Chondrocyte (in vitro differentiated cells): ENCODE measurements at regions not wholly inside any gene's neighbourhood (a gene's known extent, or its start where the extent isn't known, plus 50 kb on each side); places are given as distances from the start of the nearest gene placed in this dataset.

ENCODE experiments used
- DNase-seq: peaks from one replicate; pipeline ENCODE4 v3.0.0; 2021; ENCODE audit warnings: mixed read lengths, low spot score
- H3K27ac Mint-ChIP-seq: one replicate; pipeline ENCODE4 v1.8.0; 2021; ENCODE audit warnings: mild to moderate bottlenecking, moderate library complexity, mixed read lengths; ENCODE audit not compliant: unreplicated experiment
- H3K27me3 Mint-ChIP-seq: 2 replicates; pipeline ENCODE4 v1.8.0; 2021; ENCODE audit warnings: low read depth, mixed read lengths
- H3K36me3 Mint-ChIP-seq: 2 replicates; pipeline ENCODE4 v1.8.0; 2021; ENCODE audit warnings: low read depth, mixed read lengths
- H3K4me1 Mint-ChIP-seq: 2 replicates; pipeline ENCODE4 v1.8.0; 2021; ENCODE audit warnings: low read depth, mild to moderate bottlenecking, mixed read lengths
- H3K4me3 Mint-ChIP-seq: one replicate; pipeline ENCODE4 v1.8.0; 2021; ENCODE audit warnings: mild to moderate bottlenecking, moderate library complexity, mixed read lengths; ENCODE audit not compliant: unreplicated experiment
- H3K9me3 Mint-ChIP-seq: 2 replicates; pipeline ENCODE4 v1.8.0; 2021; ENCODE audit warnings: low read depth, mixed read lengths
- TF ChIP-seq, protein P1 (sequence below): fragments of 200-600 bp; sonication (generic); IDR thresholded peaks from 2 replicates; pipeline ENCODE4 v1.5.0; 2021; ENCODE audit warnings: antibody characterized with exemption, mild to moderate bottlenecking, moderate library complexity

DNA sequence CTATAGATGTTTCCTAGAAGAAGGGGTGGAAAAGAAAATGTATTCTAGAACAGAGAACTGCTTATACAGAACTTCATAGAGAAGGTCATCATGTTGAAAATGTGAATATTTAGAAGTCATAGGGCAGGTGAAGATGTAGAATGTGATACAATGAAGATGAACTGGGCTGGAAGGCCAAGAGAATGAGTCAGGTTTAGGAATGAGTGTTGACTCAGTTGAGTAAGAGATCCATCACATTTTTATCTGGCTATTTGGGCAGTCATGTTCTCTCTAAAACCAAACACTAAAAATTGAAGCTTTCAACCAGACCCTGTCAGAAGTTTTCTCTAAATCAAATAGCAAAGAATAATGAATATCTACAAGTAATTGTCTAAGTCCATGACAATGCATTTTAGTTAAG lies 660.5 kb downstream of the KCNJ2 start:
- Mint-ChIP-seq H3K4me1 (peaks cover 4% of the 10 kb centered on the region), H3K4me3 (no peak overlapping the region), H3K9me3 (peaks cover 9% of the 10 kb centered on the region), H3K27me3 (no peaks in the 10 kb centered on the region), H3K36me3 (no peaks in the 10 kb centered on the region), H3K27ac (no peak overlapping the region)
- TF ChIP-seq, protein P1, sequence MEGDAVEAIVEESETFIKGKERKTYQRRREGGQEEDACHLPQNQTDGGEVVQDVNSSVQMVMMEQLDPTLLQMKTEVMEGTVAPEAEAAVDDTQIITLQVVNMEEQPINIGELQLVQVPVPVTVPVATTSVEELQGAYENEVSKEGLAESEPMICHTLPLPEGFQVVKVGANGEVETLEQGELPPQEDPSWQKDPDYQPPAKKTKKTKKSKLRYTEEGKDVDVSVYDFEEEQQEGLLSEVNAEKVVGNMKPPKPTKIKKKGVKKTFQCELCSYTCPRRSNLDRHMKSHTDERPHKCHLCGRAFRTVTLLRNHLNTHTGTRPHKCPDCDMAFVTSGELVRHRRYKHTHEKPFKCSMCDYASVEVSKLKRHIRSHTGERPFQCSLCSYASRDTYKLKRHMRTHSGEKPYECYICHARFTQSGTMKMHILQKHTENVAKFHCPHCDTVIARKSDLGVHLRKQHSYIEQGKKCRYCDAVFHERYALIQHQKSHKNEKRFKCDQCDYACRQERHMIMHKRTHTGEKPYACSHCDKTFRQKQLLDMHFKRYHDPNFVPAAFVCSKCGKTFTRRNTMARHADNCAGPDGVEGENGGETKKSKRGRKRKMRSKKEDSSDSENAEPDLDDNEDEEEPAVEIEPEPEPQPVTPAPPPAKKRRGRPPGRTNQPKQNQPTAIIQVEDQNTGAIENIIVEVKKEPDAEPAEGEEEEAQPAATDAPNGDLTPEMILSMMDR: no peak
- no peak for DNase-seq

DNA sequence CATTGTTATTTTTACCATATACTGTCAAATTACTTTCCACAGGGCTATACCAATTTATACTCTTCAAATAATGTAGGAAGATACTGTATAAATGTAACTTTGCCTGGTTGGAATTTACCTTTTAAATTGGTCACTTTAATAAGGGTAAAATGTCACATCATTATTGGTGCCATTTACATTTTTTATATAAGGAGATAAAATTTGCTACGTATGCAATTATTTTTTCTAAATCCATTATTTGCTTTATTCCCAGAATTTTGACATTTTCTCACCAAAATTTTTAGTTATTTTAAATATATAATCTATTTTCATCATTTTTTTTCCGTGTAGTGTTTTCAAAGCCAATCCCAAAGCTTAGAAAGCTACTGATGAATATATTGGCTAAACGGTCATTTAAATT lies 664.7 kb downstream of the KCNJ2 start:
- H3K4me3 Mint-ChIP-seq: no peak overlapping the region
- H3K27me3 Mint-ChIP-seq: no peaks in the 10 kb centered on the region
- H3K4me1 Mint-ChIP-seq: no peaks in the 10 kb centered on the region
- no peak for DNase-seq
- peaks cover 4% of the 10 kb centered on the region for H3K9me3 Mint-ChIP-seq
- H3K36me3 Mint-ChIP-seq: no peaks in the 10 kb centered on the region
- no peak overlapping the region for H3K27ac Mint-ChIP-seq
- TF ChIP-seq, protein P1: no peak

DNA sequence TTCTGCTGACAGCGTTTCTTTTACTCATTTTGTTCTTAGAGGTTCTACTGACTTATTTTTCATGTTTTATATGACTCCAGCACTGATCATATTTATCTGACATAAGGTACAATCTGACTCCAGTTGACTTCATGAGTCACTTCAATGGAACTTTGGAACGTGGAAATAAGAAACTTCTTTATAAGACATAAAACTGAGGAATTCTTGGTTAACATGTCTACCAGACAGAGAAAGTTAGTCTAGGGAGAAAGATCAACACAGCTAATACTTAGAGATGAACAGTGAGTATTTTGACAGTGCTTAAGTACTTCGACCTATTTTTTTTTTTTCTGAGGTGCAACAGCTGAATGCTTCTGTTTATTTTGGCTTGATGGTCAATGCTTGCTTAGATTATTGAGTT lies 679.5 kb downstream of the KCNJ2 start:
- no peak for DNase-seq
- Mint-ChIP-seq H3K9me3 (peaks cover 12% of the 10 kb centered on the region), H3K36me3 (no peaks in the 10 kb centered on the region), H3K27me3 (no peaks in the 10 kb centered on the region), H3K27ac (peak overlapping the region; percentile 37), H3K4me3 (no peak overlapping the region), H3K4me1 (peaks cover 47% of the 10 kb centered on the region)
- TF ChIP-seq, protein P1: no peak

DNA sequence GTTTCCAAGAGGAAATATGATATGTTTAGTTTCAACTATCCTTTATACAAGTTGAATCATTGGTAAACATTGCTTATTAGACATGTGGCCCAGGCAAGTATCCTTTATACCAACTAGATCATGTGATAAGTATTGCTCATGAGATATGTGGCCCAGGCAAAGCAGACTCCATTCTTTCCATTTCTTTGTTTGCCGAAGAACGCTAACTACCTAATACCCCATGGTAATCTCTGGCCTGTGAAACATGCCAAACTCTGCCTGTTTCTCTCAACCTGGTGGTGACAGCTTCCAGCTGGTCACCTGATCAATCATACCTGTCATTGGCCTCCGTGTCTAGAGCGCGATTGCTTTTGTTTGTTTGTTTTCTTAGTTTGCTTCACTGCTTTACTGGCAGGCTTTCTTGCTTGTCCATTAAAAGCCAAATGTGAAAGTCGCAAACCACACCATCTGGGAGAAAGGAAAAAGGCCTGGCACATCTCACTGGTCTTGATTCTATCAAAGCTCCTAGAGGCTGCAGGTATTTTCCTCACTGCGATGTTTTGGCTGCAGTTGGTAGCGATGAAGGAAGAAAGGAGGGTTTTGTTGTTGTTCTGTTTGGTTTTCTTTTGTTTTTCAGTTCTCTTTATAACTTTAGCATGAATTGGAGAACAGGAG lies 686.2 kb downstream of the KCNJ2 start:
- no peak for DNase-seq
- TF ChIP-seq, protein P1: no peak
- H3K27ac Mint-ChIP-seq: peak overlapping the region; percentile 62

DNA sequence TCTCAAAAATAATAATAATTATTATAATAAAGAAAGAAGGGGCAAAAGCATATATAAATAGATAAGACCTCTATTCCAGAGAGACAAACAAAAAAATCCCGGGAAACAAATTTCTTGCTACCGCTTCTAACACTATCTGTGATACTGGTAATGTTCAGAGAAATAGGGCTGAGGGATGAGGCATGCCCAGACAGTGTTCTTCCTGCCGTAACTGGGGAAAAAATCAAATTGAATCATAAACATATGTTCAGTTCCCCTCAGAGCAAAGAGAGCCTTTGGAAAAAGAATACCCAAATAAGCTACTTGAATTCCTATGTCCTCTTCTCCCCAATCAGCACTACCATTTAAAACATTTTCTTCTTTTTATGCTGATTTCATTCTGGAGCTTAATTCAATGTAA lies 688.0 kb downstream of the KCNJ2 start:
- TF ChIP-seq, protein P1: no peak
- Mint-ChIP-seq H3K27me3 (no peaks in the 10 kb centered on the region), H3K36me3 (no peaks in the 10 kb centered on the region), H3K27ac (no peak overlapping the region), H3K4me3 (no peak overlapping the region), H3K9me3 (peaks cover 5% of the 10 kb centered on the region), H3K4me1 (peaks cover 17% of the 10 kb centered on the region)
- DNase-seq: no peak

More for the DNA sequence above, 686.2 kb downstream of the KCNJ2 start:
- Mint-ChIP-seq H3K4me1 (peaks cover 20% of the 10 kb centered on the region), H3K36me3 (no peaks in the 10 kb centered on the region), H3K4me3 (no peak overlapping the region), H3K9me3 (peaks cover 2% of the 10 kb centered on the region), H3K27me3 (no peaks in the 10 kb centered on the region)
